ENCODE measurements at regions not wholly inside any gene's neighbourhood (a gene's known extent, or its start where the extent isn't known, plus 50 kb on each side); places are given as distances from the start of the nearest gene placed in this dataset.

DNA sequence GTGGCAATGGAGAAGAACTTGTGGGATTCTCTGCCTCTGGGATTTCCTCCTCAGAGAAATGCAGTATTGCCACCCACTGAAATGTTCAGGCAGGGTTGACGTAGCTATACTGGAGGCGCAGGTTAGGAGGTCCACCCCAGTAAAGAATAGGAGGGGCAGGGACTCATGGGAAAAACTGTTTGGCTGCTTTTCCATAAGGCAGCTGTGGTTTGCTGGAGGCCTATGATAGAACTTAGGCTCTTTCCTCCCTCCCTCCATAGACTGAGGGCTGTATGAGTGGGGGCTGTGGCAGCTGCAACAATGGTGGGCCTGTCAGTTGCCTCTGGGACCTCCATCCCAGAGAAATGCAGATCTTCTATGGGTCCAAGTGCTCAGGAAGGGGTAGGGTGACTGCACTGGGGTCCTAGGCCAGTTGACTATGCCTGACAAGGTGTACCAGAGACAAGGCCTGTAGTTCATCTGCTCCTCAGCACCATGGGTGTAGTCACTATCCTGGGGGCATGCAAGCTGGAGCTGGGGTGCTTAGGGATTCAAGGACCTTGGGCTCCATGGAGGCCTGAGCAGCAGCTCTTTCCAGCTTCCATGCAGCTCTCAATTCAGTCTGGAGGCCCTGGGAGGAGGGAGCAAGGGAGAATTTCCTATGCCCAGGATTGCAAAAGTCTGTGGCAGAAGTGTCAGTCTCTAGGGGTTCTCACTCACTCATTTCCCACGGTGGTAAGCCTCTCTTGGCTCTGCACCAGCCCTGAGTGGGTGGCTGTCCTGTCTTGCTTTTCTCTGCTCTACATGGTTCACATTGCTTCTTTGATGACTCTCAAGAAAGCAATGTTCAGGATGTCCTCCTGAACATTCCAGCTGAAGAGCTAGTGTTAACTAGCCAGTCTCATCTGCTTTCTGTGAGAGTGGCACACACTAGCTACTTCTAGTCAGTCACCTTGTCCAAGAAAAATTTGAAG, 353.0 kb downstream of the IDS start:
- DNase-seq, result no peak

DNA sequence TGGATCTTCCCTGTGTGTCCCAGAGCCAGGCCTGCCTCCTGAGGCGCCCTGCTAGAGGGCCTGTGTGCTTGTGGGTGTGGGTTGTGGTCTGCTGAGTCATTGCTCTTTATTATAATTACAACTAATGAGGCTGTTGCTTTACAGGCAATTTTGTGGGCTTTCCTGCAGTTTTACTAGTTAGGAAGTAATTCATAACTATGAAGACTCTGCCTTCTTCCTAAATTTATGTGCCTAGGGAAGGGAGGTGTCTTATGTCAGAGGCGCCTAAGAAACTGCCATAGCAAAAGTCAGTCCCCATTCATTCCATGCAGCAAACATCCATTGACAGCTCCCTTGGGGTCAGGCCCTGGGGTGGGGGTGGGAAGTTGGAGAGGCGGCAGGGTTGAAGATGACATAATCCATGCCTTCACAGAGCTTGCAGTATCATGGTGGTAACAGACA, 359.2 kb downstream of the IDS start:
- no peak for DNase-seq

DNA sequence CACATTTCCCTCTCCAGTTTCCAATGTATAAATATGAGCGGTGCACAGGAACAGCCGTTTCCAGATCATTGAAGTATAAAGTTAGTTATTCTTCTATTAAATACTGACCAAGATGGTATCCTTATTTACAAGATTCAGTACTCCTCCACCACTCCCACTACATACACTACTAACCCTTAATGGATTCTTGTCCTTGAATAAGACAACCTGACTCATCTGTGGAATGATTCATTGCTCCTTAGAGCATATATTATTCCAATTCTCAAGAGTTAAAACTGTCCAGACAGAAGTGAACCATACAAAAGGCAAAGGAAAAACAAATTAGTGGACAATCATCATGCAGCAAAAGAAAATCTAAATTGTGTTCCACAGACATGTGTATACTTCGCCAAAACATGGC, 373.3 kb downstream of the IDS start:
- no peak for DNase-seq

DNA sequence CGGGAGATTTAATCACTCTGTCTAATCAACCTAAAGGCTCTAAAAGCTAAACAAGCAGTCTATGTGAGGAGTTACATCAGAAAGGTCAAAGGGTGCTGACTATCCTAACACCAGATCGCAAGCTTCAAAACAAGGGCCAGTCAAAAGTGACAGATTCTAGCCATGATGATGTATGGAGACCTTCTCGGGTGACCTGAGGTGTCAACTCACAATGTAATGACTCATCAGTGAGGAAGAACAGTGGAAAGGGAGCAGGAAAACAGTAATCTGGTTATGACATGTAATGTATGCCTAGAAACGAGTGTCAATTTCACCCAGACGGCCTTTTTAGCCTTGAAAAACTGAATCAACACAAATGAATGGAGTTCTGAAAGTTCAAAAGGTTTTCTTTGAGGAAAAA, 375.3 kb downstream of the IDS start:
- no peak for DNase-seq

DNA sequence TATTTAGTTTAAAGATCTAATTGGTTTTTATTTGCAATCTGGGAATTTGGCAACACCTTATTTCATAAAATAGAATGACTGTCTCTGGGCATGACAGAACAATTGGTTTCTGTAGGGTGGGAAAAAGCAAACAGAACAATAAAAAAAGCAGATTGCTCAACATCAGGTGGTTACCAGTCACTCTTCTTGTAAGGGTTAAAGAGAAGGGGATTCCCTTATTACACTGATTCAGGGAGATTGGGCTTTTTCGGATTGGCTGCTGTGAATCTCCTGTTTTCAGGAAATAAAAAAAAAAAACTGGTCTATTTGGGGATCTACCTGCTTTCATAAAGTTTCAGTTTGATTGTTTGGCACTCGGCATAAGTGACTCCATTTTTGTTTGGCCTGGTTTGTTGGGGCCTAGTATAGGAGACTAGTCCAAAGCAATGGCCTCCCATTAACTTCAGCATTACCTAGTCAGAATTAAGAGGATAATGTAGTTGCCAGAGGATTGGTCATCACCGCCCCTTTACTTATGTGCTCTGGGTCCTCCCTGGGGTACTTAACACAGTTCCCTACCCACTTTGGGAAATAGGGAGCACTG, 380.5 kb downstream of the IDS start:
- DNase-seq, result no peak

DNA sequence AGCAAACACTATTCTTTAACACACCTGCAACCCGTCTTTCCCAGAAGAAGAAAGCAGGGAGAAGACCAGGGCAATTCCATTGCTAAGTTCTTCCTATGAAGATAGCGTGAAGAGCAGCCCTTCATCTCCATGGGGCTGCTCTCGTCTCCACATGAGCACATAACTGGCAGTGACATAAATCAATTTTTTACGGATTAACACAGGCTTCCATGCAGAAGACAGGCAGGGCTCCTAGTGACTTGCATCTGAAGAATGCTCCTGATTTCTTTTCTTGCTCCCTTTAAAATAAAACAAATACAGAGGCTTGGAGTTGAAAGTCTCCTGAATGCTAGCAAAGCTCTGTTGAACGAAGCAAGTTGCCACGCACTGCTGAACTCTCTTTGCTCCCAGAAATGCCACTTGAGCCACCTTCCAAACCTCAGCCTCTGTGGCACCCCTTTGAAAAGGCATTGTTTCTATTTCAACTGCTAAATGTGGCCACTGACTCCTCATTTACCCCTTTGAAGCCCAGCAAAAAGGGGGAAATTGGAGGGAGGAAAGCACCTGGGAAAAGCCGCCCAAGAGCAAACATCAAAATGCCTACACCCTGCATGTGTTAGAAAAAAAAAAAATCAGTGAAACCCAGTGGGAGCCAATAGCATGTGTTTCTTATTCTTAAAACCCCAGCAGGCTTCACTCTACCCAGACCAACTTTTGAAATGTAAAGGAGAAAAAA, 383.7 kb downstream of the IDS start:
- no peak for DNase-seq

DNA sequence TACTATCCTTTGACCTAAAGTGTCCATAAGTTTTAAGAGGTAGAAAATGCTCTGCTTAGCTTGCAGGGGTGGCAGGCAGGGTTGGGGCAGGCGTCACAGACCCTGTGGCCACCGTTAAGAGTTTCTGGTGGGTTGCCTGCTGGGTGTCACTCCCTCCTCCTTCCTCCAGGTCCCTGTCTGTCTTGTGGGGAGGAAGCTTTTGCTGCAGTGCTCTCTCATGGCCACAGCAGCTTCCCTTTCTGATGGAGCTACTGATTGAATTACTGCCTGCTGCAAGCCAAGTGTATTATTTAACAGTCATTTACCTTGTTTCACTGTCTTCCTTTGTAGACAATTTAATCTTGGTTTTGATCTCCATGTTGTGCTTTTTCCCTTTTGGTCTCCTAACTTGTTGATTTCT, 384.6 kb downstream of the IDS start:
- DNase-seq, result no peak

DNA sequence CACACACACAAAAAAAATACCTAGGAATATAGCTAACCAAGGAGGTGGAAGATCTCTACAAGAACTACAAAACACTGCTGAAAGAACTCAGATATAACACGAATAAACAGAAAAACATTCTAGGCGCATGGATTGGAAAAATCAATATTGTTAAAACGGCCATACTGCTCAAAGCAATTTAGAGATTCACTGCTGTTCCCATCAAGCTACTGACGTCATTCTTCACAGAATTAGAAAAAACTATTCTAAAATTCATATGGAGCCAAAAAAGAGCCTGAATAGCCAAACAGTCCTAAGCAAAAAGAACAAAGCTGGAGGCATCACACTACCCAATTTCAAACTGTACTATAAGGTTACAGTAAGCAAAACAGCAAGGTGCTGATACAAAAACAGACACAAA, 390.2 kb downstream of the IDS start:
- no peak for DNase-seq

DNA sequence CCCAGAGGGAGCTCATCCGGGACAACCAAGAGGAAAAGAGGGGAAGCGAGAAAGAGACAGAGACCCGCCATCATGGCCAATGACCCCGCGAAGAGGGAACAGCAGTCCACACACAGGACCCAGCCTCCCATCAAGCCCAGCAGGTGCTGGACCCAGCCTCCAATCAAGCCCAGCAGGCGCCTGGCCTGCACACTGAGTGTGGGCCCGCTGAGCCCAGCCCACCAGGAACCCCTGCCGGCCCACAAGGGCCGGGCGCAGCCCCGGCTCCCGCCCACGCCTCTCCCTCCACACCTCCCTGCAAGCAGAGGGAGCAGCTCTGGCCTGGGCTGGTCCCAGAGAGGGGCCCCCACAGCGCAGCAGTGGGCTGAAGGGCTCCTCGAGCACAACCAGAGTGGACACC, 391.1 kb downstream of the IDS start:
- DNase-seq, result no peak

DNA sequence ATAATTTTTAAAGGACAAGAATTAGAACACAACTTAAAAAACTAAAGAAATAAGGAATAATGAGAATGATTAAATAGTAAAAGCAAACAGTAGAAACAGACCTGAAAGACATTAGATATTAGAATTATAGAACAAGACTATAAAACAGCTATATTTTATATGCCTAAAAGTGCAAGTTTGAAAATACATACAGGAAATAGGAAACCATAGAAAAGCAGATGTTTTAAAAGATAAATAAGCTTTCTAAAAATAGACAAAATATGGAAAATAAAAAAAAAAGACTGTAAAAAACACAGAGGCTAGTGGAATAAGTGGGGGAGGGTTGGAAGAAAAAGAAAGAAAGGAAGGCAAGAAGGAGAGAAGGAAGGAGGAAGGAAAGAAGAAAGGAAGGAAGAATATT, 407.3 kb downstream of the IDS start:
- DNase-seq, result no peak

DNA sequence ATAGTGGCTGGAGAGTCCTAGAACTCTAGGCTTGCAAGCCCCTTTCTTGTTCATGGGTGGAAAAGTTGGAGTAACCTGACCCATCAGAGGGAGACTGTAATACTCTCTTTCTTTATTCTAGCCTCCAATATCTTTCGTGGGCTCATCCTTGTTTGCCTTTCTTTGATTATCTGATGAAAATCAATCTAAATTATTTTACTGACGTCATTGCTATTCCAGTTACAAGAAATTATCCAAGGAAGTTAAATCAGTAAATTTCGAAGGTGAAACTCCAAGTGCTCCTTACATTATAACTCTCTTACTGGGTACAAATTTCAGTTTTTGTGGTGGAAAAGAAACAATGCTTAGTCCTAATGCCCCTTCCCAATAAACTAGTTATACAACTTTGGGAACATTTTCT, 412.9 kb downstream of the IDS start:
- DNase-seq, result no peak

DNA sequence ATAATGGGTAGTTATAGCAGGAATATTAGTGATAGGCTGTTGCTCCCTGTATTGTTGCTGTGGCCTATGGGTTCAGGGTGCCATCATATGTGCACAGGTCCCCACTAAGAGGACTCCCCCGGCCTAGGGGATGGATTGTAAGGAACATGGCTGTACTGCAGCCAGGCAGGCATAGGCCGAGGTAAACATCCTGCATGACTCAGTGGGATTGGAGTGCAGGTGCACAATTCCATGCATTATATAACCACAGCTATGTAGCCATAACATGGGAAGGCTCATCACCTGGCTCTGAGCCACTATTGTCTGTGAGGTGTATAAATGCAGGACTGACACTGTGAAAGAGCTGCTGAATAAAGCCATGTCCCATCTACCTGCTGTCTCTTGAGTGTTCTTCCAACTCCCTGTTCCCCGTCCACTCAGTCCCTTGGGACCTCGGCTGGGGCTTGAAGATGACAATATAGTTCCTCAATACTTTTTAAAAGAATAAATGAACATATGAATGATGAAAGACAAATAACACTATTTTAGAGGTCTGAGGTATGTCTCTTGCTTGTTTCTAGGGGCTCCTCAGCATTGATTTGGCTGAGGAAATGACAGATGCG, 425.2 kb downstream of the IDS start:
- no peak for DNase-seq

DNA sequence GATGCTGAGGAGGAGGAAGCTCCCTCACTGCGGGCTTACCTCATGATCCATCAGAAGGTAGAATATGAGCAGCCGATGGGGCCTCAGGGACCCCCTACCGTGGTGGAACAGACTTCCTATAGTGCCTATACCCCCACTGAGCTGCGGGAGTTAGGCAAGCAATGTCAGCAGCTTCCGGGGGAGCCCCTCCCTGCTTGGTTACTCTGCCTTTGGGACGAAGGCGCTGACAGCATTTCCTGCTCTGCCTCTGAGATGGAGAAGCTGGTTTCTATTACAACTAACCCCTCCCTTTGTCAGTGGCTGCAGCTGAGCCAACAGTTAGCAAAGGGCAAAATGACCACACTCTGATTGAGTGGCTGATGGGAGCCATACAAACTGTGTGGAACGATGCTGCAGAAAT, 430.7 kb downstream of the IDS start:
- no peak for DNase-seq

DNA sequence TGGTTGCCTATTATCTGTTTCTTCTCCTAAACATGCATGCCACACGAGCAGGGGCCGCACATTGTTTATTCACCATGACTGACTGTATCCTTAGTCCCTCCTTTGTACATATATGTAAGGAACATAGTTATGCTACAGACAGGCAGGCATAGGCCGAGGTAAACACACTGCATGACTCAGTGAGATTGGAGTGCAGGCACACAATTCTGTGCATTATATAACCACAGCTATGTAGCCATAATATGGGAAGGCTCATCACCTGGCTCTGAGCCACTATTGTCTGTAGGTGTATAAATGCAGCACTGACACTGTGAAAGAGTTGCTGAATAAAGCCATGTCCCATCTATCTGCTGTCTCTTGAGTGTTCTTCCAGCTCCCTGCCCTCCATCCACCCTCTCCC, 431.6 kb downstream of the IDS start:
- DNase-seq, result no peak

DNA sequence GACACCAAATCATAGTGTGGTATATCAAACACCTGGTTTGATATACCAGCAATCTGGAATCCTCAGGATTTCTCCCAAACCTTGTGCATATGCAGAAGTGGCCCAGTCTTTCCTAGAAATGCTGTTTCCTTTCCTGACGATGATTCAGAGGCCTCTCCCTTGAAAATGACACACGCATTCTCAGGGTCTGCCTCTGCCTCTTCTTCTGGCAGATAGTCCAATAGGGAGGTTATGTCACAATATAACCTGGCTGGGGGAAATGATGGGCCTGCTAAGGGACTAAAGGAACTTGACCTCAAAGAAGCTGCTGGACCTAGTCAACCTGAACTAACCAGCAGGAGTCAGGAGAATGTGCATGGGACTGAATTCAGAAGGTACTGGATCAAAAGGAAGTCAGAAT, 435.2 kb downstream of the IDS start:
- no peak for DNase-seq

DNA sequence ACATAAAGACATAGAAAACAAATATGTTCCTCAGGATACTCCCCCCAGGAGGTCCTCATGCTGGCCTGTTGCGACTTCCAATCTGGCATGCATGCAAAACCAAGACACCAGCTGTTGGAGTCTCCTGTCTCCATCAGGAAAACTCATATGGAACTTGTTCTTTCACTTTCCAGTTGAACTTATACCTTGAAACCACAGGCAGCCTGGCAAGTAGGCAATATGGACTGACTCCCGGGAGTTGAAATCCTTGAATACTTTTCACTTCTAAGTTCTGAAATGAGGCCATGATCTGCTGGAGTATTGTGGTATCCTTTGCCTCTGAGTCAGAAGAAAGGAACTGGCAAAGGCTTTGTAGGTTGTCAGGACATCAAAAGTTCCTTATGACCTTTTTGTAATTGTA, 444.2 kb downstream of the IDS start:
- no peak for DNase-seq

Measured in effector CD8-positive, alpha-beta T cell (primary cell).